ENCODE measurements at regions not wholly inside any gene's neighbourhood (a gene's known extent, or its start where the extent isn't known, plus 50 kb on each side); places are given as distances from the start of the nearest gene placed in this dataset.
"Not testable (repeated sequence)": the region's sequence is repeated elsewhere in the genome, so short reads cannot be mapped to it uniquely, and the experiment has no call there.

GRCh38 chr3:172579753-172580152 is 56.5 kb upstream of the TNFSF10 start:
- H3K36me3 Mint-ChIP-seq, result peaks cover 47% of the 10 kb centered on the region
- not testable (repeated sequence) for H3K27me3 Mint-ChIP-seq; H3K4me3 Mint-ChIP-seq; DNase-seq; ATAC-seq; H3K9me3 Mint-ChIP-seq (ENCODE audit: low read depth)
- H3K4me1 Mint-ChIP-seq, result peaks cover 80% of the 10 kb centered on the region
- CTCF ChIA-PET, result interaction anchor here (0.8 to 8.2 kb wide), 4 partner anchors 9 to 49 kb away, joined by 3 to 90 read pairs (median 5); no protein-coding TSS in a partner anchor
- peak overlapping the region; percentile 85 for H3K27ac Mint-ChIP-seq

- CTCF ChIA-PET, result interaction anchor here (0.9 to 8.2 kb wide), 4 partner anchors 8 to 55 kb away, joined by 3 to 90 read pairs (median 4); no protein-coding TSS in a partner anchor
- H3K27ac Mint-ChIP-seq, result peak overlapping the region; percentile 85
- peaks cover 45% of the 10 kb centered on the region for H3K36me3 Mint-ChIP-seq
- not testable (repeated sequence) for H3K27me3 Mint-ChIP-seq; ATAC-seq; H3K9me3 Mint-ChIP-seq (ENCODE audit: low read depth); DNase-seq
- H3K4me1 Mint-ChIP-seq, result peaks cover 69% of the 10 kb centered on the region
- peak overlapping the region; percentile 1 for H3K4me3 Mint-ChIP-seq
Measured at GRCh38 chr3:172578714-172579113, 55.5 kb upstream of the TNFSF10 start.

- CTCF ChIA-PET, result interaction anchor here (0.6 to 8.2 kb wide), 3 partner anchors 15 to 54 kb away, joined by 3 to 90 read pairs (median 3); no protein-coding TSS in a partner anchor
- DNase-seq (no peak), ATAC-seq (peak; percentile 24)
- Mint-ChIP-seq H3K4me1 (peaks cover 63% of the 10 kb centered on the region), H3K27ac (peak overlapping the region; percentile 85), H3K4me3 (peak overlapping the region; percentile 1), H3K9me3 (ENCODE audit: low read depth) (peaks cover 4% of the 10 kb centered on the region), H3K36me3 (peaks cover 46% of the 10 kb centered on the region), H3K27me3 (no peaks in the 10 kb centered on the region)
Measured at GRCh38 chr3:172577987-172578570, 54.8 kb upstream of the TNFSF10 start.

DNA sequence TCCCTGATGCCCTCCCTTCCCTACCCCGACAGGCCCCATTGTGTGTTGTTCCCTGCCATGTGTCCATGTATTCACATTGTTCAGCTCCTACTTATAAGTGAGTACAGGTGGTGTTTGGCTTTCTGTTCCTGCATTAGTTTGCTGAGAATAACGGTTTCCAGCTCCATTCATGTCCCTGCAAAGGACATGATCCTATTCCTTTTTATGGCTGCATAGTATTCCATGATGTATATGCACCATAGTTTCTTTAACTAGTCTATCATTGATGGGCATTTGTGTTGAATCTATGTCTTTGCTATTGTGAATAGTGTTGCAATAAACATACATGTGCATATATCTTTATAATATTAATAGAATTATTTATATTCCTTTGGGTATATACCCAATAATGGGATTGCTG is 52.1 kb upstream of the TNFSF10 start:
- Mint-ChIP-seq H3K4me1 (peaks cover 36% of the 10 kb centered on the region), H3K27me3 (no peaks in the 10 kb centered on the region), H3K36me3 (peaks cover 56% of the 10 kb centered on the region), H3K9me3 (ENCODE audit: low read depth) (peaks cover 10% of the 10 kb centered on the region), H3K4me3 (no peak overlapping the region), H3K27ac (no peak overlapping the region)
- DNase-seq (no peak), ATAC-seq (no peak)
- CTCF ChIA-PET, result interaction anchor here (1.5 kb wide), 1 partner anchor 45 kb away, joined by 4 read pairs; no protein-coding TSS in a partner anchor

GRCh38 chr3:172573422-172573821 is 50.2 kb upstream of the TNFSF10 start:
- no peak overlapping the region for H3K27ac Mint-ChIP-seq
- peaks cover 10% of the 10 kb centered on the region for H3K9me3 Mint-ChIP-seq (ENCODE audit: low read depth)
- no peak for ATAC-seq
- H3K4me1 Mint-ChIP-seq, result peaks cover 29% of the 10 kb centered on the region
- CTCF ChIA-PET, result interaction anchor here (1.9 kb wide), 1 partner anchor 23 kb away, joined by 7 read pairs; no protein-coding TSS in a partner anchor
- no peak for DNase-seq
- H3K36me3 Mint-ChIP-seq, result peaks cover 52% of the 10 kb centered on the region
- no peaks in the 10 kb centered on the region for H3K27me3 Mint-ChIP-seq
- no peak overlapping the region for H3K4me3 Mint-ChIP-seq

Measured in activated CD8-positive, alpha-beta memory T cell treated with anti-CD3 and anti-CD28 coated beads, Interleukin-2, amount 10 ng/mL, durations not matched to agents 7 days and 5 days (primary cell).